H1 (cell line): ENCODE measurements at regions not wholly inside any gene's neighbourhood (a gene's known extent, or its start where the extent isn't known, plus 50 kb on each side); places are given as distances from the start of the nearest gene placed in this dataset.

Experiments used
- SIRT6 ChIP-seq: IDR thresholded peaks from one replicate; pipeline ENCODE4 v1.7.1; 2012; ENCODE audit warnings: low read length, inconsistent platforms
- TF ChIP-seq, protein P1 (sequence below), 3 experiments: IDR thresholded peaks; 1 replicate in 2 of 3; 2 replicates in 1 of 3; pipeline versions ENCODE4 v1.5.1 to v1.6.1; 2011; ENCODE audit warnings: low read length in 3 of 3, mild to moderate bottlenecking in 3 of 3, inconsistent platforms in 2 of 3, low read depth in 1 of 3, moderate library complexity in 1 of 3; ENCODE audit not compliant: insufficient read depth in 1 of 3; ENCODE audit errors: control extremely low read depth in 1 of 3

DNA sequence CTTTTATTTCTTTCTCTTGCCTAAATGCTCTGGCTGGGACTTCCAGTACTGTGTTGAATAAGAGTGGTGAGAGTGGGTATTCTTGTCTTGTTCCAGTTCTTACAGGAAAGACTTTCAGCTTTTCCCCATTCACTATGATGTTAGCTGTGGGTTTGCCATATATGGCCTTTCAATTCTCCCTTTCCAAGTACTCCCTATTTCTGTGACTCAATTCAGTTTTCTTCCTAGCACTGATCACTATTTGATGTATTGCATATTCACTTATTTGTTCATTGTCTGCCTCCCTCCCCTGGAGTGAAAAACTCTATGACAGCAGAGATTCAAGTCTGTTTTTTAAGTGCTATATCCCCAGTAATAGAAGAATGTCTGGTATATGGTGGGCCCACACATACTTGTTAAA, 618.2 kb upstream of the CAMK1G start (continued):
- TF ChIP-seq, protein P1, sequence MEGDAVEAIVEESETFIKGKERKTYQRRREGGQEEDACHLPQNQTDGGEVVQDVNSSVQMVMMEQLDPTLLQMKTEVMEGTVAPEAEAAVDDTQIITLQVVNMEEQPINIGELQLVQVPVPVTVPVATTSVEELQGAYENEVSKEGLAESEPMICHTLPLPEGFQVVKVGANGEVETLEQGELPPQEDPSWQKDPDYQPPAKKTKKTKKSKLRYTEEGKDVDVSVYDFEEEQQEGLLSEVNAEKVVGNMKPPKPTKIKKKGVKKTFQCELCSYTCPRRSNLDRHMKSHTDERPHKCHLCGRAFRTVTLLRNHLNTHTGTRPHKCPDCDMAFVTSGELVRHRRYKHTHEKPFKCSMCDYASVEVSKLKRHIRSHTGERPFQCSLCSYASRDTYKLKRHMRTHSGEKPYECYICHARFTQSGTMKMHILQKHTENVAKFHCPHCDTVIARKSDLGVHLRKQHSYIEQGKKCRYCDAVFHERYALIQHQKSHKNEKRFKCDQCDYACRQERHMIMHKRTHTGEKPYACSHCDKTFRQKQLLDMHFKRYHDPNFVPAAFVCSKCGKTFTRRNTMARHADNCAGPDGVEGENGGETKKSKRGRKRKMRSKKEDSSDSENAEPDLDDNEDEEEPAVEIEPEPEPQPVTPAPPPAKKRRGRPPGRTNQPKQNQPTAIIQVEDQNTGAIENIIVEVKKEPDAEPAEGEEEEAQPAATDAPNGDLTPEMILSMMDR (IDR thresholded peaks at IDR 0.05; ENCODE audit: control extremely low read depth in 1 of 3, insufficient read depth in 1 of 3, low read depth in 1 of 3, low read length in 3 of 3), result no peak
- TF ChIP-seq SIRT6, result no peak
